ENCODE measurements at regions not wholly inside any gene's neighbourhood (a gene's known extent, or its start where the extent isn't known, plus 50 kb on each side); places are given as distances from the start of the nearest gene placed in this dataset.
A peak's percentile ranks its signal among the peaks of the same experiment; 100 is the strongest.
"Not testable (repeated sequence)": the region's sequence is repeated elsewhere in the genome, so short reads cannot be mapped to it uniquely, and the experiment has no call there.

DNA sequence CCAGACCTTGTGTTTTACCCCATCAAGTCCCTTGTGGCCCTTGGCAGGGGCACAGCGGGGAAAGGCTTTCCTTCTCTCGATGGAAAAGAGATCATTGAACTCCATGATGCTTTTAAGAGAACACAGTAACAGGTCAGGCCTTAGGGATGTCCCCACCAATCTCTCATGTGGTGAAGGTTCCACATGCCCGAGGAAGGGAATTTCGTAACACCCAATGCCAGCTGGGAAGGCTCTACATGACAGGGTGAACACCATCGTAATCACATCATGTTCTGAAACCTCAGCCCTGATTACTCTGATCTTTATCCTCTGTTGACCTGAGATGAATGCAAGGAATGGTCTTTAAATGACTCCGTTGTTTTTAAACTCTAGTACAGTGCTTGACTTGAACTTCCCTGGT is 105.5 kb upstream of the SPAG17 start:
- no peak for DNase-seq

DNA sequence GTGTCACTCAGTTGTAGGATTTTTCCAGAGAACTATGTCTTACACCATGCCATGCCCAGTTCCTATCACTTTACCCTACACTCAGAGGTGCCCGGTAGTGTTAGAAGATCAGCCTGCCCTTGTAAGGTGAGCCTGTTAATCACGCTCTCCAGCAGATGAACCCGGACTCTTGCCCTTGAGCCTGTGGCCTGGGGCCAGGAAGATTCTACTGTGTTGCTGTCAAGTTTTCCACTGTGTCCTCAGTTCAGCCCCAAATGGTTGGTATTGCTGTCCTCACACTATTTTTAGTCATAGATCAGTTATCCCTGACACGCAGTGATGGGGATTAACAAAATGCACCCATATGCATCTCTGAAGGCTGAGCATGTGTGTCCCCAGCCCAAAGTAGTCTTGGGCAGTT is 105.0 kb upstream of the SPAG17 start:
- no peak for DNase-seq

DNA sequence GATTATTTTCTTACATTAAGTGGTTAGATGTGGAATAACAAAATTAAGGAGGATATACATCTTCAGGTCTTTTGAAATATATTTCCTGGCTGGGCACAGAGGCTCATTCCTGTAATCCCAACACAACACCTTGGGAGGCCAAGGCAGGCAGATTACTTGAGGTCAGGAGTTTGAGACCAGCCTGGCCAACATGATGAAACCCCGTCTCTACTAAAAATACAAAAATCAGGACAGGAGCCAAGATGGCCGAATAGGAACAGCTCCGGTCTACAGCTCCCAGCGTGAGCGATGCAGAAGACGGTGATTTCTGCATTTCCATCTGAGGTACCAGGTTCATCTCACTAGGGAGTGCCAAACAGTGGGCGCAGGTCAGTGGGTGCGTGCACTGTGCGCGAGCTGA is 95.6 kb upstream of the SPAG17 start:
- not testable (repeated sequence) for DNase-seq

DNA sequence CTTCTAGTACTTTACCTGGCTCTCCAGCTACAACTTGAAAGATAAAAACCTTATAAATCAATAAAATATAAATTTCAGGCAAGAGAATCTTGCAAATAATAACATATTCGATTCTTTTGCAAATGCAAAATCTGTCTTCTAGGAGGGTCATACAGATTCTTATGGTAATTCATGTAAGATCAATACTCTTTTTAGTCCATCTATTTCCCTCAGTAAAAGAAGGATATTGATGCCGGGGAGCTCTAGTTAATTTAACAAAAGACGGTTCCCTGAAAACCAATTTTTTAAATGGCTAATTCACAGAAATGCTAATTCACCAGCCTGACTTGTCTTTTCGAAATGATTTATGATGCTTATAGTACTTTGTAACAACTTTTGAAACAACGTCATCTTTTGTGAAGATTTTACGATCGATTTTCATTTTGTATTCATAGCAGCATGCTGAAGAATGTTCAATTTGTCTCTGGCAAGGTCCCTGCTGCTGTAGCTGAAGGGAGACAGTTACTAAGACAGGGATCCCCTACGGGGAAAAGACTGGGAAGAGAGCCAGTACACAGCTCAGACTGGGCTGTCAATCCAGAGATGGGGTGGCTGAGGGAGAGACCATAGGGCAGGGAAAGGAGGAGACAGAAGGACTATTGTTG is 90.6 kb upstream of the SPAG17 start:
- DNase-seq: no peak

DNA sequence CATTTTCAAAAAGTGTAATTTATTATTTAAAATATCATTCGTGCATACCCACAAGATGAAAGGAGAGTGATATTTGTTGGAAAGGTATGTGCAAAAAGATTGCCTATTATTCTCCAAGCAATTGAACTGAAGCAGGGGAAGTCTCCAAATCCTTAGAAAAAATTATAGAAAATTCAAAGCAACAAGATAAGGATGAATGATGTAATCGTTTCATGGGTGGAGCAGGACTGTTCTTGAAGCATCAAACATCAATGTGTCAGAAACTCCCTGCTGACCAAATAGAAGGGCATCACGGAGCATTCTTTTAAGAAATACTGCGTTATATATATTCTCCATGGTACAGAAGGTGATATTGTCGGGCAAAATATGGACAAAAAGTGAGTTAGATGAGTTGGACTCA is 87.9 kb upstream of the SPAG17 start:
- no peak for DNase-seq

DNA sequence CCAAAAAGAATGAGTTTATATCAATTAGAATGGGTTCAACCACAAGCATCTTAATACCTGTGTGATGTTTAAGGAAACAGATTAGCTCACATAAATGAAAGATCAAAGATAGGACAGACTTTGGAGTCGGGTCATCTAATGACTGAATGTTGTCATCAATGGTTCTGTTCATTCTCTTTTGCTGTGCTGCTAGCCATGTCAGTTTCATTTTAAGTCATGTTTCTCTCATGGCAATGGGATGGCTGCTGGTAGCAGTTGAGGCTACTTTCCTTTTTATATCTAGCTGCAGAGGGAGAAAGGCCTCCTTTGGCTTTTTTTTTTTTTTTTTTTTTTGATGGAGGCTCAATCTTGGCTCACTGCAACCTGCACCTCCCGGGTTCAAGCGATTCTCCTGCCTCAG is 86.9 kb upstream of the SPAG17 start:
- DNase-seq: no peak

DNA sequence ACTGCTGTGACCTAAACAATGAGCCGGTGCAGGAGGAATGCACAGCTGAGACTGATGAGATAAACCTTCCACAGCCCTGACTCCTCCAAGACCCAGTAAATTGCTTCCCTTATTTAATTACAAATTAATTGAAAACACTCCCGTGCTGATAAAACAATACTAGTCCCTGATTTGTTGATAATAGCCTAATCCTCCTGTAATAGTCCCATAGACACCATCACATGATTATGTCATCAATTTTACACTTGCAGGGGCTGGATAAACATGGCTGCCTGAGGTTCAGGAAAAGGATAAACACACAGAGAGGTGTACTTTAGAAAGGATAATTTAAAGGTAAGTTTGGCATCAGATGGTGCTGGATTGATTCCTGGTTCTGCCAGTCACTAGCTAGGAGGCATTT is 84.6 kb upstream of the SPAG17 start:
- DNase-seq: no peak

DNA sequence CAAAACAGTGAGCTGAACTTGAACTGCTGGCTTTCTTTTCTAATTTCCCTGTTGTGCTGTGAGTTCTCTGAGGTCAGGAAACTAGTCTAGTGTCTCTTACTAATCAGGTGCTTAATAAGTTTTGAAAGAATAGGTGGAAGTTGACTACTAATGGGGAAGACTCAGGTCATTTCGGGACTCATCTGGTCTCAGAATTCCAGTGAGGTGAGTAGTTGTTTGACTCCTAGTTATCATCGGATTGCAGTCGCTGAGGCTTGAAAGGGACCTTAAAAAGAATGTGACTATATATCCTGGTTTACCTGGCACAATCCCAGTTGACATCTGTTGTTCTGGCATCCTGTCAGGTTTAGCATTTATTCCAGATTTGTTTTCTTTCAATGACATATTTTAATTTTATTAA is 81.4 kb upstream of the SPAG17 start:
- no peak for DNase-seq

DNA sequence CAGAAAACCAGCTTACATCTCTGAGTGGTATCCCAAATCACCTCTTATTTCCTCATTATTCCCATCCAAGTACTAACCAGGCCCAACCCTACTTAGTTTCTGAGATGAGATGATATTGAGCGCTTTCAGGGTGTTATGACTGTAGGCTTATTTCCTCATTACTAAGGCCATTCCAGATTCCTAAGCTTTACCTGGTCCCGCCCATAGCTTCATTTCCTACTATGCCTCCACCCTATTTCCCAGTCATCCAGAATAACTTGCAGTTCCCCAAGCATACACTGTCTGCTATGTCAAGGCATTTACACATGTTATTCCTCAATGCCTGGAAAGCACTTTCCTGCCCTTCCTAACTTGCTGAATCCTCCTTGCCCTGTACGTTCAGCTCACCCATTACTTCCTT is 79.3 kb upstream of the SPAG17 start:
- no peak for DNase-seq

DNA sequence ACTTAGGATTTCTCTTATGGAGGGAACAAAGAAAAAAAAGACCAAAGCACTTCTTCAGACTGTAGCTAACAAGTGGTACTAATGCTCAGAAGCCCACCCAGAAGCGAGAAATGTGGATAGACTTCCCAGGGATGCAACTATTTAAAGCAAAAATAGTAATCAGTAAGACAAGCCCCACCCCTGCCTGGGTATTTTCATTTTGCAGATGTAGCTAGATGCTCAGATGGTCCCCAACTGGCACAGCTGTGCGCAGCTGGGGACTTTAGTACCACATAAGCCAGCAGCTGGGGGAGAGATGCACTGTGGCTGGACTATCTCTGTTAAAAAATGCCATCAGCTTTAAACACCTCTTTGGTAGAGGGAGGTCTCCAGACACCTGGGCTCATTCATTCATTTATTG is 77.8 kb upstream of the SPAG17 start:
- no peak for DNase-seq

DNA sequence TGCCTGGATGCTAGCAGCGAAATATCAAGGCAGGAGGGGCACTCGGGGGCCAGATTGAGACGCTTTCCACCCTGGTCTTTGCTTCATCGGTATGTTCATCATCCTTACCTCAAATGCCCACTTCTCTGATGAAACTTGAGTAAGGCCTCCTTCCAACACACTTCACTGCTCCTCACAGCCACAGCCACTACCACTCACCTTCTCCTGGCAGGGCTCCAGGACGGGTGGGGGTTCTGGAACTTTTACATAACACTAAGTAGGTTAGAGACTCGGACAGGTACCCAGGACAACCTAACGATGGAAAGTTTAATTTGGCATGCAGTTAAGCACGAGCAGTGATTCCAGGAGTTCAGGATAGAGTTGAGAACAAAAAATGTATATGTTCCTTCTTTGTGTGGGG is 73.9 kb upstream of the SPAG17 start:
- DNase-seq: no peak

DNA sequence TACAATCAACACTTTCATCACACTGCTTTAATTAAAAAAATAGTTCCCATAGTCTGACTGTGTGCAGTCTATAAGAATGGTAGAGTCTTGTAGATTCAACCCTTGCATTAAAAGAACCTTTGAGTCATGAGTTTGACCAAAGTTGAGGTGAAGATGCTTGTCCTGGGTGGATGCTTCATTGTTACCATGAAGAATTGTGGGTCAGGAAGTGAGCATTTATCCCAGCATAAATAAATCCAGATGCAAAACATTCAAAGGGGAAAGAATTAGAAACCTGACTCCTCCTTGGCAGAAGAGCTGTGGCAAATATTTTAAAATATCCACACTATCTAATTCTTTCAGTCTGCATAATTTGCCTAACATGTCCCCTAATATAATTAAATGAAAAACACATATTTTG is 72.9 kb upstream of the SPAG17 start:
- no peak for DNase-seq

DNA sequence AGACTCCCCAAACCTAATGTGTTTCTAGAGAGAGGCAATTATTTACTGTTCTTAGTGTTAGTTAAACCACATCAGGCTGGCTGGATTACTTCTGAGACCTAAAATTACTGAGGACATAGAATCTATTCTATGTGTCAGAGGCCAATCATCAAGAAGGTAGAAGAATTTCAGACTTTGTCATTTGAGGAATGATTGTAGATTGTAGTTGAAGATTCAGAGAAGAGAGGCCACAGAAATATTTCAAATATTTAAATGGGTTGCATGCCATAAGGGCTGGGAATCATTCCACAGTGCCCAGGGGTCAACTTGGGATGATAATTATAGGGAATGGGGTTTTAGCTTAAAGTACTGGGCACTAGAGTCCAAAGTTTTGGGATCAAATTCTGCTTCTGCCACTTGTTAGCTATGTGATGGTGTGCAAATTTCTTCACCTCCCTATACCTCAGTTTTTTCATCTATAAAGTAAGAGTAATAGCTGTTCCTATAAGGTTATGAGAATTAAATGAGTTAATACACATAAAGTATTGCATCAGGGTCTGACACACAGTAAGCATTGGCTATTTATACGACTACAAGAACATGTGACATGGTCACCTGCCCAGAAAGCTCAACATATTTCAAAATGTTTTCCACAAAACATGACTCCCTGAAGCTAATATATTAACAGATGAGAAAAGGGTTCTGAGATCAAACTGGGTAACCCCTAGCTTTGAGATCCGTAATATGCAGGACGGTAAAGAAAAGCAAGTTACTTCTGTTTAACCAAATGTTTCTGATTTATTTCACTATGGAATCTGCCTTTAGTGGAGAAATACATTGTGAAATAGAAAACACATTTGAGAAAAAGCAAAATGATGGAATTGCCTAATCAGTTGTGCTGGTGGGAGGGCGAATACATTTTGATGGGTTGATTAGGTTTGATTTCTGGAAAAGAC is 69.7 kb upstream of the SPAG17 start:
- DNase-seq: no peak

DNA sequence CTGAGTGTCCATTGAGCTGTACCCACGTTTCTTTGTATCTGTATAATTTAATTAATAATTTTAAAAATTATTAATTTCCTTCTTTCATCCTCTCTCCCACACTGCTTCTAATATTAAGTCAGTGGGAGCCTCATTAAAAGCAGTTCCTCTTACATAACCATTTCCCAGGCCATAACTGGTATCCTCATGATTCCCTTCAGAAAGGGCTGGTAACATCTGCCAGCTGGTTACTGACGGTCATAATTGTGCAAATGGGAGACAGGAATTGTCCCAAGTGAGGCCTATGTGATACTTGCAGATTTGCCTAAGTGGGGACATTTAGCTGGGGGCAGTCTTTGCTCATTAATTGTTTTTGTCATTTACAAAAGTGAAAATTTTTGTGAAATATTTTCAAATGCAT is 69.0 kb upstream of the SPAG17 start:
- no peak for DNase-seq

DNA sequence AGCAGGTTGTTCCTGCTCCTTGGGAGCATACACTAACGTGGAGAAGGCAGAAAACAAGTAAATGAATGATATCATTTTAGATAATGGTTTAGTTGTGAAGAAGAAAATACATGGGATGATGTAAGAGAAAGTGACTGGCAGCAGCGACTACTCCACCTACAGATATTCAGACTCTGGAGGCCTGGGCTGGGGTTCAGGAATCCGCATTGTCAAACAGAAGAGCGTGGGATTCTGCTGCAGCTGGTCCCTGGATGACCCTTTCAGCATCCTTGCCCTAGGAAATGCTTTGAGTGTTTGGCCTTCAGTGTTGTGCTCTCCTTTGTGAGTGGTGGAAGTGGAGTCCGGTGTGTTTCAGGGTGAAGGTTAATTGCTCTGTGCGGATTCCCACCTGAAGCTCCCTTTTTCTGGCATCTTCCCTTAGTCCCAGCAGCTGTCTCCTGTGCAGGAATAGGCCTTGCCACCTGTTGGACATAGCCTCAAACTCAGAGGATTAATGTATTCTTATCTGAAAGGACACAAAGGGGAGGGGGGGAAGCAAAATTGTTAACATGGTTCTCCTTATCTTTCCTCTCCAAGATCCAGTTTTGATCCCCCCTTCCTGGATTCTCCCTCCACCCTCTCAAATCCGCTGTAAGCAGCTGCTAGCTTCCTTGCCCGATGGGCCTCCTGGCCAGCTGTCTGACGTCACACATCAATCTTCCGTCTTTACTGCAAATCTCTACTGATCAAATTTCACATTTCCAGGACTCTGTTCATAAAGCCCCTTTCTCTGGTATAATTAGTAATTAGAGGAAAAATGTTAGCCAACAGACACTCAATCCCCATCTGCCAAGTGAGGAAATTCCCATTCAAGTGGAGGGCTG is 68.3 kb upstream of the SPAG17 start:
- DNase-seq: no peak

DNA sequence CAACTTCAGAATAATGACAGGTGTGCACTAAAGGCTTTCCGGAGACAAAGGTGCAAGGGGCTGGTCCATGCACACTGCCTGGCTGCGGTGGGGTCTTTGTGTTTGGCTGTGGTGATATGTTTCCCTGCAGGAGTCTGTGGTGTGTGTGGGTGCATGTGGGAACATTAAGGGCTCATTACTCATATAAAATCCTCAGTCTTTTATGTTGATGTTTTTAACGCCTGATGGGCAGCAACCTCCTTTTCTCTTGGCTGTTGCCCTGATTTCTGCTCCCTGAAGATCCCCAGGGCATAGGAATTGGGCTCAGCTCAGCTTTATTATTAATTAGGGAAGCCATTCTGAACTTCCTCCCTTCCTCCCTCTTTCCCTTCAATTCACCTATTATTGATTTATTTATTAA is 67.6 kb upstream of the SPAG17 start:
- DNase-seq: no peak

DNA sequence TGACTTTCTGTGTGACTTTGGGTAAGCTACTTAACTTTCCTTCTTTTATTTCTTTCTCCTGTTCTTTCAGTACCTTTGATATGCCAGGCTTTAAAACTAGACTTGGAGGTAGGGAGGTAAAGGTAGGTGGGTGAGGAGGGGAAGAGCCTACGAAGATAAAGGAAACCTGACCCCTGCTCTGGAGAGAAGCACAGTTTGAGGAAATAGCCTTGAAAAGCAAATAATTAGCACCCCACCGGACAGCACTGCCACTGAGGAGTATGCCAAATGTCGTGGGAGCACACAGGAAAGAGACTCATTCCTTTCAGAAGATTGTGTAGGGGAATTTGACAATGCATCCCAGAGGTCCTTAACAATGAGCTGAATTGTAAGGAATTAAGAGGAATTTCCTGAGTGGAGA is 65.2 kb upstream of the SPAG17 start:
- no peak for DNase-seq

DNA sequence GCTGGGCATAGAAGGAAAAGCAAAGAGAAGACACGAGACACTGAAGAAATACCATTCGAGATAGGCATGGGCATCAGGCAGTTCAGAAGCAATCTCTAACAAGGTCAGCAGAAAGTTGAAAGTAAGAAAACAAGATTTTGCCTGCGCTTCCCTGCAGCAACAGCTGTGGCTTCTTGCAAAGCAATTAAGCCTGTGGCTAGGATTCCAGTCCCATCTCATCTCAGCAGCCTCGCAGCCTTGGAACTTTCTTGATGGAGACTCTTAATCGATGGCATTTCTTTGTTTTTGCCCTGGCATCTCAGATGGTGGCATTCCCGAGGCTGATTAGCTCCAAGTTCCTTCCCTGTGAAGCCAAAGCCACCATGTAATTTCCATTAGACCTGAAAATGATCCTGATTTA is 64.6 kb upstream of the SPAG17 start:
- no peak for DNase-seq

DNA sequence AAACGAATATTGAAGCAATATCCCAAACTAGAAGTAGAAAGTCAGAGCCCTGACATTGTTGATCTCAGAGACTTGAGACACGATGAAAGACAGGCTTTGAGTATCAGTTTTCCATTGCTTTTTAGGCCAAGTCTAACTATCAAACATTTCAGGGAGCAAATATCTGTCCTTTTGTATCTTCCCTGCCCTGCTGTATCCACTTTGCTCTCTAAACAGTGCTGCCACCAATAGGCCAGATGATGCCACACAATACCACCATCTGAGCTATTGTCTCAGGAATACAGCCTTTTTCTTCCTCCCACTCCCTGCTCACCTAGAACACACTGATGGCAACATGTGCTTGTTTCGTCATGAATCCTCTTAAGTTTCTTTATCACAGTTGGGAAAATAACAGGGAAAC is 62.6 kb upstream of the SPAG17 start:
- DNase-seq: peak; percentile 34

DNA sequence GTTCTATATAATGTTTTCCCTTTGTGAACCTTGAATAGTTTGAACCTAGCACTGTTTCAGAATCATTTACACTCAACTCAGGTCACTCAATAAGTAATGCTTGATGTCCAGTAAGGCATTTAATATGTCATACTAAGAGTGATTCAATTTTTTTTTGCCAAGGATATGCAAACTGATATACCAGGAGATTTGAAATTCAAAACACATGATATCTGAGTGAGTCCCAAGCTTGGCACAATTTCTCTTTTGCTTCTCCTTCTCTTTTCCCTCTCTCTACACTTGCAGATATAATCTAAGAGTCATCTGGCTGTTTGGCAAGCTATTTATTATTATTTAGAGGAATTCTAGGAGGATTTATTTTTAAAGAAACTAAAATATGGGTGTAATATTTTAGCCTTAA is 61.6 kb upstream of the SPAG17 start:
- no peak for DNase-seq

DNA sequence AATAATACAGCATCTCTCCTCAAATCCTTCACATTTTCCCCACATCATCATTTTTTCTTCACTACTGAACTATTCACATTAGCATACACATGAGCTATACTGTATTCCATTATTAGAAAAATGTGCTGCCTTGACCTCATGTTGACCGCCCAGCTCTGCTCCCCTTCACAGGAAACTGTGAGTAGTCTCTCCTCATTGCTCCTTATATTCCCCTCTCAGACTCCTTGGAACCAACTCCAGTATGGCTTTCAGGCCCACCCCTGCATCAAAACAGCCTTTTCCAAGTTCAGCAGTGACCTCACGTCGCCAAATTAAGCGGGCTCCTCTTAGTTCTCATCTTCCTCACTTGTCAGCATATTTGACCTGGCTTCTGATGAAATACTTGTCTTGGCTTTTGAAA is 59.2 kb upstream of the SPAG17 start:
- DNase-seq: no peak

DNA sequence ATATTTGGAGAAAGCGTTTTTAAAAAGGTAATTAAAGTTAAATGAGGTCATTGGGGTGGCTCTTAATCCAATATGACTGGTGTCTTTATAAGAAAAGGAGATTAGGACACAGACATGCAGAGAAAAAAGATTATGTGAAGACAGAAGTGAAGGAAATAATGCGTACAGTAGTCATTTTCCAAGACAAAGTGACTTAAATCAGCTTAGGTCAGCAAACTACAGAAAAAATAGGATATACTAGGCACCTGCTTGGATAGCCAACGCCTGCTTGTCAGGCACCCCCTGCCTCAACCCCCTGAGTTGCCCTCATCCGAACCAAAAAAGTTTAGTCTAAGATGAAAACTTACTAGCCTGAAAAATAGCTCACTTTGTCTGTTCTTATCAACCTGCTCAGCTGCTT is 58.2 kb upstream of the SPAG17 start:
- no peak for DNase-seq

All from DMS53 (cell line).